ENCODE measurements at regions not wholly inside any gene's neighbourhood (a gene's known extent, or its start where the extent isn't known, plus 50 kb on each side); places are given as distances from the start of the nearest gene placed in this dataset.

DNA sequence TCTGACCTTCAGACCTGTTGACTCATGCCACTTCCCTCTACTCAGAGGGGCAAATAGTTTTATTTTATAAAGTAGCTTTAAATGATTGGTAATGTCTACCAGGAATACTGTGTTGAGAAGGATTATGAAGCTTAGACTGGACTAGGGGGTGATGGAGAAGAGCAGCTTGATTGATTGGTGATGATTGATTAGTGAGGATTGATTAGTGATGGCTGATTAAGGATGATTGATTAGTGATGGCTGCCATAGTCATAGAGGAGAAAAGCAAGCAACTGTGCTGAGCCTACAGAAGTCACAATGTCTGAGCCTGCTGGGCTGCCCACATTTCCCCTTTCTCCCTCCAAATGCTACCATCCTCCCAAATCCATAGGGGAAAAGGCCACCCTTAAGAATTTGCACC lies 206.8 kb upstream of the SALL1 start:
- DNase-seq = no peak

GRCh38 chr16:51355875-51356274 lies 204.8 kb upstream of the SALL1 start:
- no peak for DNase-seq

- DNase-seq = no peak
Observed at GRCh38 chr16:51355195-51355594, 204.1 kb upstream of the SALL1 start.

DNA sequence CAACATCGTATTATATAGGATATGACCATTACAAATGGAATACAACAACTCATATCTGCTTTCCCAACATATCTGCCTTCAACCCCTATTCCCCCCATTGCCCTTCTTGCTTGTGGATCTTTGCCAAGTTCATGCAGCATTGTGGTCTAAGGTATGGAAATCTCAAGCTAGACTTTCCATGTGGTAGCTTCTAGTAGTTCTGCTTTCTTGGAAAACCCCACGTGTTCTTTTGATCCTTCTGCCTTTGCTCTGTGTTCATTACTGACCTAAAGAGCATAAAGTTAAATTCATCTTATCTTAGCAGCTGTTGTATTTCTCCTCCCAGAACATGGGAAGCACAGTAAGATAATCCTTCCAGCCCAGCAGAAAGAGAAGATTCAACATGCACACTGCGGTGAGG lies 202.0 kb upstream of the SALL1 start:
- no peak for DNase-seq

GRCh38 chr16:51349626-51350025 lies 198.6 kb upstream of the SALL1 start:
- no peak for DNase-seq

GRCh38 chr16:51343411-51343810 lies 192.3 kb upstream of the SALL1 start:
- DNase-seq = no peak

- no peak for DNase-seq
Observed at GRCh38 chr16:51341204-51341603, 190.1 kb upstream of the SALL1 start.

GRCh38 chr16:51337662-51338061 lies 186.6 kb upstream of the SALL1 start:
- DNase-seq = no peak

- no peak for DNase-seq
Observed at GRCh38 chr16:51328733-51329132, 177.7 kb upstream of the SALL1 start.

- no peak for DNase-seq
Observed at GRCh38 chr16:51327001-51327400, 175.9 kb upstream of the SALL1 start.

DNA sequence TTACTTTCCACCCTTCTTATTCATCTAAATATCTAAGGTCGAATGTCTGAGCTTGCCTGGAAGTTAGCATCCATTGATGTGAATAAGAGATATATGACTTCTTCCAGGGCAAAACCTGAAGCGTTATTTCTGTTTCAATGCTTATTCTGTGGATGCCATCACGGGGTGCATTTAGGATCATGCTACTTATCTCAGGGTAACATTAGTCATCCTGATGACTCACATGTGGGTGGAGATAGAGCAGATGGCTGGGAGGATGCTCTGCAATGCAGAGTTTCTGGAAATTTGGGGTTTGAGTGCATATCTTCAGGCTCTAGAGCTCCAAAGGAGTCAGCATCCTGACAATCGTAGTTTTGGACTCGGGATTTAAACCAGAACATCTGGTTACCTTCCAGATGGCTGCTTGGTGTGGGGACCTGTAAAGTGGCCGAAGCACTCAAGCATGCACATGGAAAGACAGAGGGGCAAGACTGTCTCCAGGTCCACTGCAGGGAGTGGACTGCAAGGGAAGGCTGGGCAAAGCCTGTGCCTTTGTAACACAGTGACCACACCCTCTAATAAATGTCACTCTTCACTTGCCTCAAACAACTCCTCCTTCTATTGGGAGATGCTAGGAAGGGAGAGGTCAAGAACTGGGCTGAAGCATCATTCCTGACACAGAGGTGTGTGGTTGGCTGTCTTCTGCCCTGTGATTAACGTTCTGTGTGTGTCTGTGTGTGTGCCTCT lies 175.2 kb upstream of the SALL1 start:
- no peak for DNase-seq

- no peak for DNase-seq
Observed at GRCh38 chr16:51321251-51321650, 170.2 kb upstream of the SALL1 start.

DNA sequence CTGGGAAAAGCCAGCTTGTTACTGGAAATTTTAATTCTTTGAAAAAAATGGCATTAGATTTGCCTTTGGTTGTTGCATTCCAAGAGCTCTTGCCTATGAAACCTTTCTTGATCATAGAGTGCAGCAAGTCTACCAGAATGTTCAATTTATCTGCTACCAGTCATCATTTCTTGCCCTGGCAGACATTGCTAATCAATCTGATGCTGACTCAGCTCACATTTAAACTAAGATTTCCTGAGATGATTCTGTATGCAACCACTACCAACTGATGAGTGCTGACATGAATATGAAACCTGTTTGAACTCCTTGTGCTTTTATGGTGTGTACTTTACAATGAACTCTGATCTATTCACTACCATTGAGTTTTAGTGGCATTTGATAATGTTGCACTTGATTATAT lies 166.5 kb upstream of the SALL1 start:
- DNase-seq = no peak

DNA sequence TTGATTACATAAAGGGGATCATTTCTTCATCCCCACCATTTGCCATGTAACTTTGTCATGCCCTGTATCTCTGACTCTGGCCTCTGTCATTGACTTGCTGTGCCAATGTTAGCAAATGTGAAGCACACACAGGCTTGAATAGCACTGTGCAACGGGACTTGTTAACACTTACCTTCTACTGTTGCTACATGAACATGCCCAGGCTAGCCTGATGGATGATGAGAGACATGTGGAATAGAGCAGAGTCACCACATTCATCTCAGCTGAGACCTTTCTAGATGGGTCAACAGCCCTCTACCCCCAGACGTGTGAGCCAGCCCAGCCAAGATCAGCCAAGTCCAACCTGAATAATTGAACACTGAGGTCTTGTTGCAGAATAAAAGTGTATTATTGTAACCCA lies 162.1 kb upstream of the SALL1 start:
- no peak for DNase-seq

GRCh38 chr16:51312363-51313150 lies 161.5 kb upstream of the SALL1 start:
- DNase-seq = no peak

DNA sequence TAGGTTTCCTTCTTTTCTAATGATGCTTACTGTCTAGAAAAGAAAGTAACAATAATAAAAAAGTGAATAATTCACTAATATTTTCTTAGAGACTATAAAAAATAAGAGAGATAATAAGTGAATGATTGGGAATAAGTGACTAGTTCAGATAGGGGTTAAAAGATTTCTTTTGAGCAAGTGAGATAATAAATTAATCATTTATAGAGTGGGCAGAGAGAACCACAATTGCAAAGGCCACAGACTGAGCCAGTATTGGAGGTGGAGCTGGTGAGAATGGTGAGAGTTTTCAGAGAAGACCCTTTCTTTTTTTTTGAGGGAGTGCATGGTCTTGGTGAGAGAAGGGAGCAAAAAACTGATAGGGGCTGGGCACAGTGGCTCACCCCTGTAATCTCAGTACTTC lies 159.1 kb upstream of the SALL1 start:
- DNase-seq = no peak

GRCh38 chr16:51306886-51307595 lies 156.0 kb upstream of the SALL1 start:
- no peak for DNase-seq

- DNase-seq = no peak
Observed at GRCh38 chr16:51306116-51306515, 155.0 kb upstream of the SALL1 start.

- no peak for DNase-seq
Observed at GRCh38 chr16:51305337-51305736, 154.3 kb upstream of the SALL1 start.

- no peak for DNase-seq
Observed at GRCh38 chr16:51302042-51302441, 151.0 kb upstream of the SALL1 start.

- DNase-seq = no peak
Observed at GRCh38 chr16:51298800-51299199, 147.7 kb upstream of the SALL1 start.

- no peak for DNase-seq
Observed at GRCh38 chr16:51290442-51291285, 139.6 kb upstream of the SALL1 start.

GRCh38 chr16:51289336-51289735 lies 138.3 kb upstream of the SALL1 start:
- DNase-seq = no peak
